B cell (primary cell): ENCODE measurements at regions not wholly inside any gene's neighbourhood (a gene's known extent, or its start where the extent isn't known, plus 50 kb on each side); places are given as distances from the start of the nearest gene placed in this dataset.

Source experiments
- ATAC-seq: fragments of 200-7000 bp; cut with Tn5 transposase; one replicate; pipeline ENCODE4 v1.10.0; 2021; ENCODE audit warnings: low read depth, mild to moderate bottlenecking, moderate number of reproducible peaks, moderate library complexity
- CTCF ChIA-PET: fragments of 350-600 bp; sonication (Branson Sonifier 250); formaldehyde crosslinking; loops from one replicate; lab custom pipeline; 2021; ENCODE audit warnings: antibody characterized with exemption, inconsistent platforms; lab: Charles Lee
- POLR2A ChIA-PET: fragments of 350-600 bp; sonication (Branson Sonifier 250); formaldehyde crosslinking; loops from one replicate; lab custom pipeline; 2021; ENCODE audit warnings: antibody characterized with exemption; lab: Charles Lee
- DNase-seq: peaks from one replicate; pipeline ENCODE4 v3.0.0; 2013
- H2AFZ ChIP-seq: 2 replicates; pipeline ENCODE4 v1.6.1; 2012; ENCODE audit warnings: mild to moderate bottlenecking, low read depth, low read length; ENCODE audit not compliant: insufficient read depth, poor library complexity, severe bottlenecking
- H3K27ac ChIP-seq, 2 donors: 1 replicate in 1 of 2; 2 replicates in 1 of 2; pipeline ENCODE4 v1.5.1; 2012 to 2013; ENCODE audit warnings: low read length in 2 of 2, mild to moderate bottlenecking in 2 of 2, moderate library complexity in 1 of 2
- H3K27me3 ChIP-seq, 4 experiments: fragments of 200-600 bp in 1 of 4; sonication (generic) in 1 of 4; replicated peaks in 1 of 4; 1 replicate in 2 of 4; 2 replicates in 2 of 4; pipeline versions ENCODE4 v1.6.1 to v1.7.0; 2013 to 2016; ENCODE audit warnings: low read length in 3 of 4, mild to moderate bottlenecking in 2 of 4, mixed read lengths in 1 of 4, moderate library complexity in 1 of 4; ENCODE audit not compliant: insufficient read depth in 4 of 4, control insufficient read depth in 3 of 4; ENCODE audit errors: control extremely low read depth in 1 of 4
- H3K36me3 ChIP-seq, 2 experiments: replicated peaks in 1 of 2; 1 replicate in 1 of 2; 2 replicates in 1 of 2; pipeline versions ENCODE4 v1.6.1 to v1.7.1; 2013; ENCODE audit warnings: low read length in 1 of 2; ENCODE audit not compliant: insufficient read depth in 2 of 2, control insufficient read depth in 1 of 2; ENCODE audit errors: control extremely low read depth in 1 of 2, extremely low read depth in 1 of 2
- H3K4me1 ChIP-seq, 2 donors: fragments of 200-600 bp in 1 of 2; sonication (generic) in 1 of 2; 1 replicate in 1 of 2; 2 replicates in 1 of 2; pipeline versions ENCODE4 v1.5.1 to v1.6.1; 2013 to 2017; ENCODE audit warnings: low read length in 2 of 2; ENCODE audit not compliant: control insufficient read depth in 2 of 2, insufficient read depth in 2 of 2
- H3K4me2 ChIP-seq: replicated peaks from 2 replicates; pipeline ENCODE3; 2012; ENCODE audit warnings: mild to moderate bottlenecking, low read depth, low read length; ENCODE audit not compliant: poor library complexity, severe bottlenecking
- H3K4me3 ChIP-seq, 5 experiments: fragments of 200-600 bp in 1 of 5; sonication (generic) in 1 of 5; 1 replicate in 3 of 5; 2 replicates in 2 of 5; pipeline versions ENCODE4 v1.5.1 to v1.7.0; 2011 to 2016; ENCODE audit warnings: low read length in 4 of 5, mild to moderate bottlenecking in 4 of 5, low read depth in 2 of 5, control low read depth in 1 of 5, moderate library complexity in 1 of 5; ENCODE audit not compliant: insufficient read depth in 1 of 5; ENCODE audit errors: control extremely low read depth in 1 of 5, extremely low read depth in 1 of 5
- H3K79me2 ChIP-seq: fragments of 200-600 bp; sonication (generic); one replicate; pipeline ENCODE4 v1.6.0; 2016; ENCODE audit warnings: low read length; ENCODE audit not compliant: control insufficient read depth, insufficient read depth
- H3K9ac ChIP-seq: fragments of 200-600 bp; sonication (generic); 2 replicates; pipeline ENCODE4 v1.6.1; 2017; ENCODE audit warnings: mild to moderate bottlenecking, low read length, moderate library complexity
- H3K9me3 ChIP-seq, 3 donors: one replicate each; pipeline versions ENCODE4 v1.6.1 to v1.7.1; 2013; ENCODE audit warnings: low read length in 2 of 3; ENCODE audit not compliant: control insufficient read depth in 2 of 3, insufficient read depth in 1 of 3; ENCODE audit errors: control extremely low read depth in 1 of 3
- H4K20me1 ChIP-seq: 2 replicates; pipeline ENCODE4 v1.6.0; 2012; ENCODE audit warnings: mild to moderate bottlenecking, low read length; ENCODE audit not compliant: insufficient read depth, control insufficient read depth, poor library complexity, severe bottlenecking
- H3K27ac Mint-ChIP-seq: one replicate; pipeline ENCODE4 v1.8.0; 2021; ENCODE audit warnings: mixed read lengths
- H3K27me3 Mint-ChIP-seq: one replicate; pipeline ENCODE4 v1.8.0; 2021; ENCODE audit warnings: mixed read lengths
- H3K4me1 Mint-ChIP-seq: one replicate; pipeline ENCODE4 v1.8.0; 2021; ENCODE audit warnings: mixed read lengths
- H3K4me3 Mint-ChIP-seq: one replicate; pipeline ENCODE4 v1.8.0; 2021; ENCODE audit warnings: mixed read lengths
- H3K9me3 Mint-ChIP-seq: one replicate; pipeline ENCODE4 v1.8.0; 2022; ENCODE audit warnings: mixed read lengths; ENCODE audit not compliant: insufficient read depth
- CTCF ChIP-seq: fragments of 200-600 bp; IDR thresholded peaks from one replicate; pipeline ENCODE4 v1.8.0; 2022; ENCODE audit warnings: antibody characterized with exemption, mild to moderate bottlenecking
- EZH2 ChIP-seq: IDR thresholded peaks from 2 replicates; pipeline ENCODE4 v1.6.1; 2012; ENCODE audit warnings: borderline replicate concordance, low read depth, mild to moderate bottlenecking, moderate library complexity, low read length; ENCODE audit not compliant: insufficient read depth, poor library complexity, severe bottlenecking
- WGBS: methylation state at CpG from one replicate; pipeline ENCODE4 v1.1.5; 2013; ENCODE audit warnings: missing lambda C conversion rate; ENCODE audit not compliant: insufficient coverage; 5-methylcytosine and 5-hydroxymethylcytosine counted together
- intact Hi-C: fragments of 100-400 bp; cut with micrococcal nuclease; formaldehyde crosslinking; loops from one replicate; pipeline ENCODE4 v1.10.0; 2022

GRCh38 chr15:89406218-89406939 lies 71.8 kb upstream of the POLG start:
- ChIA-PET POLR2A (no interaction called here), CTCF (interaction anchor here (1.1 kb wide), 1 partner anchor 469 kb away, joined by 3 read pairs; no protein-coding TSS in a partner anchor)
- 8% methylated on average over 38 of the region's 45 CpGs for WGBS
- Histone ChIP-seq H3K4me2 (peak overlapping the region; percentile 85), H2AFZ (no peak overlapping the region), H3K4me1 (peaks cover 61 to 67% of the 10 kb centered on the region in 2 donors), H3K27ac (no peak overlapping the region), H3K9me3 (peaks cover 0 to 50% (median 0%) of the 10 kb centered on the region in 3 donors), H3K4me3 (peak overlapping the region in 2 of 5 experiments; percentile 3 to 6), H4K20me1 (no peaks in the 10 kb centered on the region), H3K79me2 (no peaks in the 10 kb centered on the region), H3K36me3 (no peaks in the 10 kb centered on the region), H3K27me3 (peaks cover 3 to 98% (median 89%) of the 10 kb centered on the region in 4 experiments), H3K9ac (peak overlapping the region; percentile 66)
- intact Hi-C loops = loop anchor here (2.0 kb wide), 1 partner anchor 38 kb away; no protein-coding TSS in a partner anchor
- H3K27ac Mint-ChIP-seq = no peak overlapping the region
- no peaks in the 10 kb centered on the region for H3K9me3 Mint-ChIP-seq
- DNase-seq (peak; percentile 44), ATAC-seq (no peak)
- H3K4me3 Mint-ChIP-seq = peak overlapping the region; percentile 95
- peaks cover 87% of the 10 kb centered on the region for H3K27me3 Mint-ChIP-seq
- TF ChIP-seq CTCF (no peak), EZH2 (peak; percentile 13)
- H3K4me1 Mint-ChIP-seq = peaks cover 53% of the 10 kb centered on the region

DNA sequence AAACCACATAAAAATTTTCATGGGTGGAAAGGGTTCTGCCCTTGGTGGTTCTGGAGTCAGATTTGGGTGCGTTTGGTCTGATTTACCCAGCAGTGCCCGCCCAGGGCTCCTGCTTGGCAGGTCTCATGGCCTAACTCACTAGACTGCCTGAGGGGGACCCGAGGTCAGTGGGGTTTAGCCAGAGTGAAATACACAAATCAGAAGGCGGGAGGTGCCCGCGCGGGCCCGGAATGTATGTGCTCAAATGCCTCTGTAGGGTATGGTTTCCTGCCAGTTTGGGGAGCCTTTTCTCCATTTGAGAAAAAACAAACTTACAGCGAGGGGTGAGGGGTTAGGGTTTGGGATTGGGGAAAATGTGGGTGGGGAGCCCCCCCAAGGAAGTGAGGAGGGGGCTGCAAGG lies 70.9 kb upstream of the POLG start:
- Histone ChIP-seq H3K4me2 (no peak overlapping the region), H3K27me3 (peaks cover 3 to 98% (median 90%) of the 10 kb centered on the region in 4 experiments), H2AFZ (no peak overlapping the region), H3K4me1 (peaks cover 55 to 67% of the 10 kb centered on the region in 2 donors), H3K9ac (no peak overlapping the region), H3K36me3 (no peaks in the 10 kb centered on the region), H3K4me3 (no peak overlapping the region), H4K20me1 (no peaks in the 10 kb centered on the region), H3K79me2 (no peaks in the 10 kb centered on the region), H3K27ac (no peak overlapping the region), H3K9me3 (peaks cover 0 to 41% (median 0%) of the 10 kb centered on the region in 3 donors)
- 25% methylated on average over 8 of the region's 9 CpGs for WGBS
- ChIA-PET CTCF (interaction anchor here (1.3 kb wide), 1 partner anchor 47 kb away, joined by 6 read pairs; no protein-coding TSS in a partner anchor), POLR2A (no interaction called here)
- H3K4me1 Mint-ChIP-seq = peaks cover 55% of the 10 kb centered on the region
- no peak overlapping the region for H3K4me3 Mint-ChIP-seq
- no peaks in the 10 kb centered on the region for H3K9me3 Mint-ChIP-seq
- ATAC-seq (no peak), DNase-seq (no peak)
- no peak for TF ChIP-seq EZH2
- no peak for TF ChIP-seq CTCF
- intact Hi-C loops = no loop called here
- no peak overlapping the region for H3K27ac Mint-ChIP-seq
- H3K27me3 Mint-ChIP-seq = peaks cover 89% of the 10 kb centered on the region
